Hypothalamus (tissue), 51 donors: ENCODE measurements at regions not wholly inside any gene's neighbourhood (a gene's known extent, or its start where the extent isn't known, plus 50 kb on each side); places are given as distances from the start of the nearest gene placed in this dataset.
A peak's percentile ranks its signal among the peaks of the same experiment; 100 is the strongest.
"Not testable (repeated sequence)": the region's sequence is repeated elsewhere in the genome, so short reads cannot be mapped to it uniquely, and the experiment has no call there.

Experiments used
- DNase-seq, 51 donors: peaks; one replicate each; lab custom pipeline; 2025; lab: John Stamatoyannopoulos, UW

DNA sequence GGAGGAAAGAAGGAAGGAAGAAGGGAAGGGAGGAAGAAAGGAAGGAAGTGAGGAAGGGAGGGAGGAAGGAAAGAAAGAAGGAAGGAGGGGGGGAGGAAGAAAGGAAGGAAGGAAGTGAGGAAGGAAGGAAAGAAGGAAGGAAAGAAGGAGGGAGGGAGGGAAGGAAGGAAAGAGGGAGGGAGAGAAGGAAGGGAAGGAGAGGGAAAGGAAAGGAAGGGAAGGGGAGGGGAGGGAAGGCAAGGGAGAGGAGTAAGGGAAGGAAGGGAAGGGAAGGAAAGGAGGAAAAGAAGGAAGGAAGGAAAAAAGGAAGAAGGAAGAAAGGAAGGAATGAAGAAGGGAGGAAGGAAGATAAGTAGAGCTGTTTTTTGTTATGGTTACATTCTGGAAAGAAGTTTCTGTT is 141.2 kb downstream of the LRRC3B start:
- DNase-seq: no peak

DNA sequence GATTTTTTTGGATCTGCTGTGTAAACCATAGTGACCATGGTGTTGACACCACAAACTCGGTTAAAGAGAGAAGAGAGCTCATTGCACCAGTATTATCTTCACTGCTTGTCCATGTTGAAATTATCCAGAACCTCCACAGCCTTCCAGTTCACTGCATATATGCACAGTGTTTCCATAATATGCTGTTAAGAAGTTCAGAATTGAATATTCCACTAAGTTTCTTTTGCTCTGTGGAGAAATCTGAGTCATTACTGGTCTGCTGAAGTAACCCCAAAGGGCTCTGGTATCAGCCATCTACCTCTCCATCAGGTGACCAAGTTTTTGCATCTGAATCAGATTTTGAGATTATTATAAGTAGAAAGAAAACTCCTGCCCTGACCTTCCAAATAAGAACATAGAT is 143.5 kb downstream of the LRRC3B start:
- DNase-seq: no peak

DNA sequence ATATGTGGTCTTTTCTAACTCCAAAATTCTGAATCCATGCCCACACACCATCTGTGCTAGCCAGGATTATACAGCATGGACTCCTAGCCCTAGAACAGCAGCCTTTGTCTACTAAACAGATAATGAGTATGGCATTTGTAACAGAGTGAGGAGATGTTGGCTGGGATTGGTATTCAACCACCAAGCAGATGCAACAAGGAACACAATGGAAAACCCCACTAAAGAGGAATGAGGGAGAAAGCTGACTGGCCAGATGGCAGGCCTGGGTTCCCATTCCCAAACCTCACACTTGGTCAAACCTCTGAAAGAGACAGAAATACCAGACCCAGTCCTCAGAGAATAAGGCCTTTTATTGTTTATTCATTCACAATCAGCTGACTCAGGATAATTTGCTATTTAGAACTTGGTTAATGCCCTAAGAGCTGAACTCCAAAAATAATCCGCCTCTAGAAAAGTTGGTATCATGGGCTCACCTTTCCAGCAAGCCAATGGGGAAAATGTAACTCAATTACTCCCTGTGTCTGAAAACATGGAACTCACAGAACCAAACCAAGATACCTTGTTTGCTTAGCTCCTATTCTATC is 145.6 kb downstream of the LRRC3B start:
- peak in 1 of 51 donors; percentile 41 for DNase-seq

DNA sequence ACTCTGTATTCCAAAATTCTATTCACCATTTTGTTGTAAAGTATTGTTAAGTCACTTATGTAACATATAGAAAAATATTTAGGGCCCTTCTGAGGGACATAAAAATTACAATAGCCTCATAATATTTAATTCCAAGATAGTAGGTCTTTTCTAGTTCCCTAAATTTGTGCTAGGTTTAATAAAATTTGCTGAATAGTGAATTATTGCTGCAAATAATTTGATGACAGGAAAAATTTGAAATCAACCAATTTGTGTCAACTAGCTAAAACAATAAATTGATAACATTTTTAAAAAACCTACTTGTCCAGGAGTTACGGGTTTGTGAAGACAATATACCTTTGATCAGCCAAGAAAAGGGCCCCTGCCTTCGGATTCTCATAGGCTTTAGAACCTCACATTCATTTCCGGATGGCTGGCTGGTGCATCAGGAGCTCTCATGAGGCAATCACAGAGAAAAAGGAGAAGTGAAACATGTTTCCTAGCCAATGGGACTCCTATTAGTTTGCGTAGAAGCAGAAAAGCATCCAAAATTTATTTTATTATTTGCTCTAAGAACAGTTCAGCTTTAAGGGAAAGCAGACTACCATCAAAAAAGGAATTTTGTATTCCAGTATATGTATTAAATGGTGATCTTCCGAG is 177.2 kb downstream of the LRRC3B start:
- DNase-seq: no peak

DNA sequence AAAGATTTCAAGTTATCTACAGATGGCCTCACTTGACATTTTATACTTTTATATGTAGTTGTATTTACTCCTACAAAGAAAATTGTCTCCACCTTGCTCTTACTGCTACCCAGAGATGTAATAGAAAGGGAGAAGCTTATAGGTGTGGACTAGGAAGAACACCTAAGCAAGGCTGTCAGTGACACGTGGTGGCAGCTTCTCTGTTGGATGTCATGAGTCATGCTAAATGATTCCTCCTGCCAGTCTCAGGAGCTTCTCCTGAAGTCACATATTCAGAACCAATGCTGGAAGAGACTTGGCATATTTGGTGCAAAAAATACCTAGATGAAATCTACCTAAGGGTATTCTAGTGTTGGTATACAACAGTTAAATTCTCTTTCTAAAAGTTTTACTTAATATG is 184.7 kb downstream of the LRRC3B start:
- no peak for DNase-seq

DNA sequence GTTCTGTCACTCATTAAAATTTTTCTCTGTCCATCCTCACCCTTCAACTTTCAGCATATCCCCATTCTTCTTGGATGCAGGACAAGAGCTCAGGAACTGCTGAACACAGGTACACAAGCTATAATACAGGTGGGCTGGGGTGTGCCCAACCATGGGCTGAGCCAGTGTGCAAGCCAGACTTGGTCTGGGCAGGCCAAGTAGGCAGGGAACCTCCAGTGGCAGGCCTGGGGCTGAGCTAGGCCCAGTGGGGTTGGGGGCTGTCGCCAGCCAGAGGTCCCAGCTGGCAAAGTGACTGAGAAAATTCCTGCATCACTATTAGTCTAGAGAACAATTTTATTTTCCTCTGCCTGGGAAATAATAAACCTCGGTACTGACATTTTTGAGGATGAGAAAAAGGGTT is 202.9 kb downstream of the LRRC3B start:
- no peak for DNase-seq

DNA sequence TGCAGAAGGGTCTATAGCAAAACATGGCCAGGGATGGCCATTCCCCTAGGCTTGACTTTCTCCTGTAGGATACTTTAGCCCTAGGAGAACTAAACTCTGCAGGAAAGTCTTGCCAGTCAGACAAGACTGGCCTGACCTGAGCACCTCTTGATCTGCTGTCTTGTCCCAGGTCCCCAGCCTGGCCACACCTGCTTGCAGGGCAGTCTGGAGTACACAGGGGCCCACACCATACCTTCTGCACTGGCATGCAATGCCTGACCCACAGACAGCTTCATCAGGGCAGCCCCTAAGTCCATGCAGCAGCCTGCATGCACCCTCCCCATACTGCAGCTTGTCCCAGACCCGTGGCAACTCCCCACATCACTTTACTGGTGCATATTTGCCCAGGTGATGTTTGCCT is 204.6 kb downstream of the LRRC3B start:
- DNase-seq: no peak

DNA sequence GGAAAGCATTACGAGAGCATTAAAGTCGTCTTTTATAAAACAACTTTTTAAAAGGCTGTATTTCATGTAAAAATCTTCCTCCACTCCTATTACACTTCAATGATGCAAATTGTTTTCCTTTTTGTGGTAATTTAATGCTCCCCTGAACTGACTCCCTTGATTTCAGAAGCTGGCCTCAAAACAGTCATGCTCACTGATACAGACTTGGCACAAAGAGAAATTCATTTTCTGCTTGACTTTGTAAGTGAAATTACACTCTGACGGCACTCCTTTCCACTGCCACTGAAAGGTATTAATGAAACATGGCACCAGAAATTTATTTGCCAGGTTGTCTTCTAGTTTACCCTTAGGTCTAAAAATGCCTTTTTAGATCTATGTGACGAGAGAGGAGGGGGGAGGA is 215.5 kb downstream of the LRRC3B start:
- no peak for DNase-seq

DNA sequence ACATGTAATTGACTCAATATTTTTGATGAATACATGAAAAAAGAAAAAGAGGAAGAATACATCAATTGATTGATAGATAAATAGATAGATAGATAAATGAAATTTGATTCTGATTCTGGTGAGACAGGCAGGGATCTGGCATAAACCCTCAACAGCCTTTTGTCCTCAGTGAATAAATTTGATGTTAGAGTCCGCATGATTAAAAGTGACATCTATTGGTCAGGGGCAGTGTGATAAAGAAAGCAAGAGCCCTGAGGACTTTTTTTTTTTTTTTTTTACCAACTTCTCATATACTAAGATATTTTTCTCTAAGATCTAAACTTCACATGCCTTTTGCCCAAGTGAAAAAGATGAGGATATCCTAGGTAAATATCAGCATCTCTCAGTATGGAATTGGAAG is 216.4 kb downstream of the LRRC3B start:
- no peak for DNase-seq

DNA sequence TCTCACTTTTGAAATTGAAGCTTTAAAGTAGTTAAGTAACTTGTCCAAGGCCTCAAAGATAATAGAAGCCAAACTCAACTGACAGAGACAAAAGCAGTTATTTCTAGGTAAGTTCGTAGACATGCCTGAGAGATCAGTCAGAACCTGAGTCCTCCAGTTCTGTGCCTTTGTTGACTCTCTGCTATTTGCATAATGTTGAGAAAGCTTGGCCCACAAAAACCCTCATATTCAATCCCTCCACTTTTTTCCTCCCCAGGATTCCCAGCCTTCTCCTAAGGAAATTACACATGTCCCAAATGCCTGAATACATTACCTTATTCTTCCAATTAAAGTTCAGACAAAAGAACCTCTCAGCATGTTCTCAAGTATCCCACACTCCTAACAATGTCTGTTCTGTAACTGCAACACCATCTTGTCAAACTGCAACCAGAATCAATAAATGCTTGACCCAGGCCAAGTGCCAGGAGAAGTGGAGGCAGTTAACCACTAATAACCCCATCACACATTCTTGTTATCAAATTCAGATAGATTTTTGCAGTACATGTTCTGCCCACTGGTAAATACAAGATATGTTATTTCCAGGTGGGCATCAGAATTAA is 217.8 kb downstream of the LRRC3B start:
- DNase-seq: no peak

DNA sequence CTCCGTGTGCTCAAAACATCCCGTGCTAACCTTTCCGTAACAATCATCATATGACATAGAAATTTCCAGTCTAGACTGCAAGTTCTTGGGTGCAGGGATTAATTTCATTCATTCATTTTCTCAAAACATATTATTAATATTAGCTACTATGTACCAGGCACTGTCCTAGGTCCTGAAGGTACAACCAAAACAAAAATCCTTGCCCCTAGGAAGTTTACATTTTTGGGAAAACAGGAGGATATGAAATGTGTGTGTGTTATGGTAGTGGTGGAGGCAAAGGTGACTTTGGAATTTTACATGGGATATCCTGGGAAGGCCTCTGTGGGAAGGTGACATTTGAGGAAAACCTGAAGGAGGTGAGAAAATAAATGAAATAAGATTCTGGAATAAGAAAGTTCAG is 222.6 kb downstream of the LRRC3B start:
- no peak for DNase-seq

DNA sequence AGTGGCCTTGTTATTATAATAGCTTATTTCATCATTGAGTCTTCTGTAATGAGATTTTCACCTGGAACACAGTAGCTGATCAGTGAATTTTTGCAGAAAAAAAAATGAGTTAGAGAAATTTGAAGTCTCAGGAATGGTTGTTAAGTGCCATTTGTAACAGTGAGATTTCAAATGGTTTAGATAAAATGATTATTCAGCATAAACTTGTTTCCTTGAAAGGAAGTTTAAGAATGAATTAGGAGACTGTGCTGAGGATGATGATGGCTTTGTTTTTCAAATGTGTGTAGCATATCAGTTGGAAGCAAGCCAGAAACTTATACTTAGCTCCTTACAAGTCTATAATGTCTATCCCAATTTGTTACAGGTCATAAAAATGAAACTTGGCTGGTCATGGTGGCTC is 225.1 kb downstream of the LRRC3B start:
- DNase-seq: no peak

DNA sequence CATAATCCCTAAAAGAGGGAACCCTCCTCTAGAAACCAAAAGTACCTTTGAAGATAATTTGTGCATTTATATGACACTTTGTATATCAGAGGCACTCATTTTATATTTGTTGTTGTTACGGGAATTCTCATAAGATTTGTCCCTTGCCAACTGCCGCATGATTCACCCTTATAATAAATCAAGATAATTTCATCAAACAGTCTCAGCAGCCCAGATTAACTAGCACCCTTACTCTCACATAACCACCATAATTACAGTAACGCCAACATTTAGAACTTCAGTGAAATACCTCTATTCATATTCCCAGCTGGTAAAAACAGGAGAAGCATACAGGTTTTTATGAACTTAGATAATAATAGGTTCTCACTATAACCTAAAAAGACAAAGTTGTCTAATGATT is 271.9 kb downstream of the LRRC3B start:
- DNase-seq: no peak

DNA sequence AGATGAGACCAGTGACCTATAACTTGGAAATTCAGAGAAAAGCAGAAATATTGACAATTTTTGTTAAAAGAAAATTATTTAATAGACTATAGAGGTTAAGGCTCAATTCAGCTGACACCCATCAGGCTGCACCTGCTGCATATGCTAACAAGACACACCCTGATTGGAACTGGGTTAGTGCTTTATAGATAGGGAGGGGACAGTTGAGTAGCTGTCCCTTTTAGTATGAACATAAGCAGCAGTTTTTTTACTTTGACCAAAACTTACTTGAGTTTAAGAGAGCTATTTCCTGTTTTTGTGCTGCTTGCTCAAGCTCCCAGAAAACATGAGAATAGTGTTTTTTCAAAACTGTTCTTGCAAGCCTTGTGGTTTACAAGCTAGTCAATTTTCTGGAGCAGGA is 292.6 kb downstream of the LRRC3B start:
- DNase-seq: no peak

DNA sequence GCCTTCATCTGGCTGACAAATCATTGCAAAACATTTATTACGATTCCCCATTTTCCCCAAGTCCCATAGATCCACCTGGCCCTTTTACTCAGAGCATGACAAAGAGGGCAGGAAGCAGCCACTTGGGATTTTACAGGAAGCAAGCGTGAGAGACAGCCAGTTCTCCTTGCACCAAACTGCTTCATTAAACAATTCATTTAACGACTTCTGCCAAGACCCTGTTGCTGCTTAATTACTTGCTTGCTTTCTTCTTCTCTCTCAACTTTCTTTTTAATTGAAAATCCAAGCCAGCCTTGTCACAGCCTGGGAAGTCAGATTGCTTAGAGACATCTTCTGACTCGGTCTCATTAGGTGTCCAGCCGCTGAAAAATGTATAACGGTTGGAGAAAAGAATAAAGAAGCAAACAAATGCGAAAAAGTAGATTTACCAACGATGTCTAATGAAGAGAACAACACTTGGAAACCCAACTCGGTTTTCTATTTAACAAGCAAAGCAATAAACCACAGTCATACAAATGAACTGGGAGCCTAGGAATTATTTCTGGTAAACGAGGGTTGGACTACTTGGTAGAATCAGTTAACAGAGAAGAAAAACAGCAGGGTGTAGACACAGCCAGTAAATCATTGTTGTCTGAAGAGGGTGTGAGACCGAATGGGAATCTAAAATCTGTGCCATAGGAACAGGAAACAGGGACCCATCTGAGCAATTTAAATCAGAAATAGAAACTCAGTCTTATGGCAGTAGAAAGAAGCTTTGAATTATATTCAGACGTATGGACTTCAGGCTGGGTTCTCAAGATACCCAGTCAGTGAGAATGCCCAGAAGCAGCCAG is 298.3 kb downstream of the LRRC3B start:
- peak in 11 of 51 donors; percentile 1 to 39 (median 6) for DNase-seq

DNA sequence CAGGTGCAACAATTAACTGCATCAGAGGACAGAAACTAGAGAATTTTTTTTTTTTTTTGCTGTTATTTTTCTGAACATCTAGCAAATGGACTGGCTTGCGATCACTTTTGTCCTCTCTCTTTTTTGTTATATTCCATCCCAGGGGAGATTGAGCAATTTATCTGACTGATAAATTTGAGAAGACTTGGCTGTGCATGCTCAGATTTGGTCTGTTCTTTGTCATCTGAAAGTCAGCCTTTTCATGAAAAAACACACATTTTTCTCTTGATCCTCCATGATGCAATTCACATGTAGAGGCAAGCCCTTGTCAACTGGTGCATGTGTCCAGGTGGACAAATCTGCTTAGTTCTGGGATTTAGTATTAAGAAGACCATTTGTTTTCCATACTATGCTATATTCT is 309.3 kb downstream of the LRRC3B start:
- no peak for DNase-seq

DNA sequence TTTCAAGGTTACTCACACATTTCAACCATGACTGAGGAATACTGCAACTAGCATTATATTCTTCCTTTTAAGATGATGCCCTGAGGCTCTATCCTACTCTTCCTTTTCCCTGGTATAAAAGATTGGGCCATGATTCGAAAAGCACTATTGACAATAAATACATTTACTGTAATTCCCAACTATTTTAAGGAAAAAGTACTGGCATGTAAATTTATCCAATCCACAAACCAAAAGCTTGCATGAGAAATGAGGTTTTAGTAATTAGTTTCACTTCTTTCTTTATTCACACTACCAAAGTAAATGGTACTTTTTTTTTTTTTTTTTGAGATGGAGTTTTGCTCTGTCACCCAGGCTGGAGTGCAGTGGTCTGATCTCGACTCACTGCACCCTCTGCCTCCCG is 310.2 kb downstream of the LRRC3B start:
- DNase-seq: no peak

DNA sequence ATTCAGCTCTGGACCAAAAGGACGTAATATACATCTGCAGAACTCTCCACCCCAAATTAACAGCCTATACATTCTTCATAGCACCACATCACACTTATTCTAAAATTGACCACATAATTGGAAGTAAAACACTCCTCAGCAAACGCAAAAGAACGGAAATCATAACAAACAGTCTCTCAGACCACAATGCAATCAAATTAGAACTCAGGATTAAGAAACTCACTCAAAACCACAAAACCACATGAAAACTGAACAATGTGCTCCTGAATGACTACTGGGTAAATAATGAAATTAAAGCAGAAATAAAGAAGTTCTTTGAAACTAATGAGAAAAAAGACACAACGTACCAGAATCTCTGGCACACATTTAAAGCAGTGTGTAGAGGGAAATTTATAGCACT is 322.9 kb downstream of the LRRC3B start:
- not testable (repeated sequence) for DNase-seq

DNA sequence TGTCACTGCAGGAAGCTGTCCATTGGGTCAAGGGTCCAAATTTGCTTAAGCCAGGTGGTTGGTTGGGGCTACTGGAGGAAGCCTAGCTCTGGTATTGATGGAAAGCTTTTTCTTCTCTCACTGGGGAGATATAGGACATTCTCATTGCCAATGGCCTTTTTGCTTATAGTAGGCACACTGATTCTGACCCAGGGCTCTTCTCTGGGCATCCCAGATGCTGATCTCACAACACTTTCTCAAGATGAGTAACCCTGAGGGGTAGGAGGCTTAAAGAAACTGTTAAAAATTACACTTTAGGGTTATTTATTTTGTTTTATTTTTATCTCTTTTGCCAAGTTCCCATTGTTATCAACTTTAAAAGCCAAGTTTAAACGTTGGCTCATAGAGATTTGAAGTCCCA is 337.8 kb downstream of the LRRC3B start:
- no peak for DNase-seq

DNA sequence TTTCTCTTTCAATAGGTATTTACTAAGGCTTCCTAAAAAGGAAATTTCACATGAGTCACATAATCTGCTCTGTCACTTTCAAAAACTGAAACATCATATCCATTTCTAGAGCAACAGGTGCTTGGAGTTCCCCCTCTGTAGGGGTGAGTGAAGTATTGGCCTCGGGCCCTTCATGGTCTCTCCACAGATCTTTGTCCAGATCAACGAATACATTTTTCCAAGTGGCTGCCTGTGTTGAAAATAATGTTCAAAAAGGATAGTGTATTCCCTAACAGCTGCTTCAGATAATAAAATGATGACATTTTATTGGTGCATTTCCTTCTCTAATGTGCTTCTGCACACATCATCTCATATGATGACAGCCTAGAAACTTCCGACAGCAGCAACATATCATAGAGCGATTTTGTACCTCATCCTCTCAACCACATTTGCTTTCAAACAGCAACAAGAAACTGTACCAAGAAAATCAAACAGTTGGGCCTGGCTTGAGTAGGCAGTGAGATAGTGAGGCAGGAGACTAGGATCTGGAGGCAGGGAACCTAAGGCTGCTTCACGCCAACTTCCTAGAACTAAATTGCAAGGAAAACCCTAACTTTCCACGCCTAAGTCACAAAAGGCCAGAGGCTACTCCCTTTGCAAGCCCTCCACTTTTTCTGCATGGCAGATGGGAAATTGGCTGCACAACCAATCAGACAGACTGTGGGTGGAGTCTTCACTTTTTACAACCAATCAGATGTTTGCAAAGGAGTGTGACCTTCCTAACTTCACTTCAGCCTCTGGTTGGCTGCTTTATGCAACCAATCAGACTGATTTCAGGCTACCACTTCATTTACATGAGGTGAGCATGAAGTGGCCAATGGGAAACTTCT is 340.2 kb downstream of the LRRC3B start:
- DNase-seq: no peak

DNA sequence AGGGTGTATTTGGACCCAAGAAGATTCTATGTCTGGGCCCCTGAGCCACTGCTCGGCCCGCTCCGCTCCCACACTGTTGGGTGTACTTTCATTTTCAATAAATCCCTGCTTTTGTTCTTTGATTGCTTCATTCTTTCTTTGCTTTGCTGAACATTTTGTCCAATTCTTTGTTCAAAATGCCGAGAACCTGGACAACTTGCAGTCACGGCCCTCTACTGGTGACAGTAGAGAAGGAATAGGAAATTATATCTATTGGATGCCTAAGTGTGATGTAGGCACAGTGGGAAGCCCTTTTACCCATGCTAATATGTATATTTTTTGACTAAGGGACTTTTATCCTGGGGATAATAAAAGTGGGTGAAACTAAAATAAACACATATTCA is 340.8 kb downstream of the LRRC3B start:
- DNase-seq: no peak
